ENCODE measurements at regions not wholly inside any gene's neighbourhood (a gene's known extent, or its start where the extent isn't known, plus 50 kb on each side); places are given as distances from the start of the nearest gene placed in this dataset.

DNA sequence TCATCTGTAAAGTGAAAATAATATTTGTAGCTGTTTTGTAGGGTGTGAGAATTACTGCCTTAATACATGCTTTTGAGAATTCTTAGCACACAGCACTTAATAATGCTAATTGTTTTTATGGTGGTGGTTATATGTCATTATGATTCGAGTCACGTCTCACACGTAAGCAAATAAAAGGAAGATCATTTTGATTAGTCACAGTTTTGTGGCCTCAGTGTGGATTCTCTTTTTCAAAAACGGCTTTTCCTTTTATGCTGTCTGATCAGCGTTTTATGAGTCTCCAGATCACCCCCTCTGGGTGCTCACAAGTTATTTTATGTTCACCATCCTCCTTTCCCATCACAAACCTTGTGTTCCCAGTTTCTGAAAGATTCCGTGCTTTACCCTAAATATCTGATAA lies 255.6 kb upstream of the CNTN4 start:
- no peaks in the 10 kb centered on the region for H3K36me3 ChIP-seq
- WGBS (ENCODE audit: insufficient coverage, low coverage, low lambda C conversion rate, missing lambda C conversion rate): 47% methylated on average over 6 of the region's 6 CpGs

DNA sequence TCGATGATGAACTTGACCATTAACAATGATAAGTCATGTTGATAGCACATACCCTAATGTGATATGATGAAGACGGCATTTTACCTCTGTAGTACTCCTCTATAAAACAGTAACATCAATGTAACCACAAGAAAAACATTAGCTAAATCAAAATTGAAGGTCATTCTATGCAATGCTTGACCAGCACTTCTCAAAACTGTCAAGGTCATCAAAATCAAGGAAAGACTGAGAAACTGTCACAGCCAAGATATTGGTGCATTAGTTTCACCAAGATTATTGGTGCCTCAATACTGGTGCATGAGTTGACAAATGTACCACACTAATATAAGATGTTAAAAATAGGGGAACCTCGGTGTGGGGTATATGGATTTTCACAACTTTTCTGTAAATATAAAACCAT lies 251.1 kb upstream of the CNTN4 start:
- Histone ChIP-seq H3K36me3 (no peaks in the 10 kb centered on the region), H3K27ac (no peak overlapping the region), H3K9me3 (no peaks in the 10 kb centered on the region), H3K4me1 (no peaks in the 10 kb centered on the region), H3K27me3 (no peaks in the 10 kb centered on the region), H3K4me3 (no peak overlapping the region)
- no peak for DNase-seq
- ATAC-seq: no peak
- no peak for TF ChIP-seq CTCF (IDR thresholded peaks at IDR 0.05)
- TF ChIP-seq POLR2A (IDR thresholded peaks at IDR 0.05): no peak
- intact Hi-C loops (cut with DNase I): no loop called here
- WGBS (ENCODE audit: insufficient coverage, low coverage, low lambda C conversion rate, missing lambda C conversion rate): 61% methylated on average over 3 of the region's 3 CpGs

More for the DNA sequence above, 255.6 kb upstream of the CNTN4 start:
- no peak for DNase-seq
- H3K9me3 ChIP-seq: no peaks in the 10 kb centered on the region
- no peak overlapping the region for H3K4me3 ChIP-seq
- H3K27ac ChIP-seq: no peak overlapping the region
- TF ChIP-seq CTCF (IDR thresholded peaks at IDR 0.05) (no peak), POLR2A (IDR thresholded peaks at IDR 0.05) (no peak)
- no peaks in the 10 kb centered on the region for H3K4me1 ChIP-seq
- ATAC-seq: no peak
- H3K27me3 ChIP-seq: no peaks in the 10 kb centered on the region
- intact Hi-C loops (cut with DNase I): no loop called here

DNA sequence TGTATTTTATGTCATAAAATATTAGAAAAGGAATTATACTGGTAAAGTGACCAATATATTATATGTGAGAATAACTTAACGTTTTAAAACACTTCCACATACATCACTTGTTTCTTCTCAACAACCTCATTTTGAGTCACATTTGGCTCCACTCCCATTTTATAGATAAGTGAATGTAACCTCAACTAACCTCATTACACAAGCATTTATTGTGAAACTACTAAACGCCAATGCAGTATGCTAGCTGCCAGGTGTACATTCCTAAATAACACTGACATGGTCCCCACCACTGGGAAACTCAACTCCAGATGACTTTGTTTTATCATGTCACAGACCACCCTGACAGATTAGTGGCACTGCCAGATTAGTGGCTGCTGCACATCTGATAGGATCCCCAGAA lies 249.7 kb upstream of the CNTN4 start:
- TF ChIP-seq CTCF (IDR thresholded peaks at IDR 0.05) (no peak), POLR2A (IDR thresholded peaks at IDR 0.05) (no peak)

GRCh38 chr3:1852950-1853349 lies 245.7 kb upstream of the CNTN4 start:
- intact Hi-C loops (cut with DNase I): no loop called here
- 46% methylated on average over 2 of the region's 2 CpGs for WGBS (ENCODE audit: insufficient coverage, low coverage, low lambda C conversion rate, missing lambda C conversion rate)
- Histone ChIP-seq H3K4me3 (no peak overlapping the region), H3K4me1 (no peaks in the 10 kb centered on the region), H3K27me3 (no peaks in the 10 kb centered on the region), H3K36me3 (no peaks in the 10 kb centered on the region), H3K9me3 (no peaks in the 10 kb centered on the region), H3K27ac (no peak overlapping the region)
- DNase-seq (no peak), ATAC-seq (no peak)
- TF ChIP-seq CTCF (IDR thresholded peaks at IDR 0.05) (no peak), POLR2A (IDR thresholded peaks at IDR 0.05) (no peak)

More for the DNA sequence above, 249.7 kb upstream of the CNTN4 start:
- no peaks in the 10 kb centered on the region for H3K27me3 ChIP-seq
- ATAC-seq (peak; percentile 41 to 77 (median 66)), DNase-seq (no peak)
- WGBS (ENCODE audit: insufficient coverage, low coverage, low lambda C conversion rate, missing lambda C conversion rate): 13% methylated on average over 2 of the region's 2 CpGs
- H3K27ac ChIP-seq: no peak overlapping the region
- H3K4me3 ChIP-seq: no peak overlapping the region
- no peaks in the 10 kb centered on the region for H3K9me3 ChIP-seq
- intact Hi-C loops (cut with DNase I): no loop called here
- no peaks in the 10 kb centered on the region for H3K4me1 ChIP-seq
- H3K36me3 ChIP-seq: no peaks in the 10 kb centered on the region

GRCh38 chr3:1855841-1856240 lies 242.8 kb upstream of the CNTN4 start:
- no peaks in the 10 kb centered on the region for H3K36me3 ChIP-seq
- DNase-seq: no peak
- intact Hi-C loops (cut with DNase I): no loop called here
- no peaks in the 10 kb centered on the region for H3K27me3 ChIP-seq
- no peak for ATAC-seq
- whole genome bisulfite sequencing (ENCODE audit: insufficient coverage, low coverage, low lambda C conversion rate, missing lambda C conversion rate): 83% methylated on average over 3 of the region's 3 CpGs
- H3K27ac ChIP-seq: no peak overlapping the region
- H3K9me3 ChIP-seq: no peaks in the 10 kb centered on the region
- no peak for TF ChIP-seq POLR2A (IDR thresholded peaks at IDR 0.05)
- H3K4me1 ChIP-seq: no peaks in the 10 kb centered on the region
- H3K4me3 ChIP-seq: no peak overlapping the region

Data from right lobe of liver (tissue), 6 donors.